Panc1 (cell line): ENCODE measurements at regions not wholly inside any gene's neighbourhood (a gene's known extent, or its start where the extent isn't known, plus 50 kb on each side); places are given as distances from the start of the nearest gene placed in this dataset.

ENCODE experiments used
- POLR2AphosphoS5 ChIP-seq: IDR thresholded peaks from 2 replicates; pipeline ENCODE4 v1.6.1; 2012; ENCODE audit warnings: mild to moderate bottlenecking, low read depth, low read length, moderate library complexity
- TCF7L2 ChIP-seq: IDR thresholded peaks from 2 replicates; pipeline ENCODE4 v1.6.1; 2011; ENCODE audit warnings: mild to moderate bottlenecking, low read depth, low read length, inconsistent platforms
- TF ChIP-seq, protein P1 (sequence below): fragments of 450-650 bp; IDR thresholded peaks from 2 replicates; pipeline ENCODE4 v1.5.1; 2017; ENCODE audit warnings: mild to moderate bottlenecking

DNA sequence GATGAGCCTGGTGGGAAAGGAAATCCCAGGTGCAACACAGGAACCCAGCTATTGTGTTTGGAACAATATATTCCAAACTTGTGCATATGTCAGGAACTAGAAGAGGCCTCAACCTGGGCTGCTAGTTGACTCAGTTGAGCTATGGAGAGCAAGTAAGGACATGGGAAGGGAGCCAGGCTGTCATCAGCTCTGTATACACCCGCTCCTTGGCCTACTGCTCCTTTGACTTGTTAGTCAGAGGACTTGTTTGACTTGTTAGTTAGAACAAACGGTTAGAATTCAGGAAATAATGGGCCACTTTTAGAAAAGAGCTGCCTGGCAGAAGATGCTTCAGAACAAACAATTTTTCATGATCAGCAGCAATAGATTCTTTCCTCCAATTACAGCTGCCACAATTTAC is 76.4 kb downstream of the CBLL2 start:
- TF ChIP-seq, protein P1, sequence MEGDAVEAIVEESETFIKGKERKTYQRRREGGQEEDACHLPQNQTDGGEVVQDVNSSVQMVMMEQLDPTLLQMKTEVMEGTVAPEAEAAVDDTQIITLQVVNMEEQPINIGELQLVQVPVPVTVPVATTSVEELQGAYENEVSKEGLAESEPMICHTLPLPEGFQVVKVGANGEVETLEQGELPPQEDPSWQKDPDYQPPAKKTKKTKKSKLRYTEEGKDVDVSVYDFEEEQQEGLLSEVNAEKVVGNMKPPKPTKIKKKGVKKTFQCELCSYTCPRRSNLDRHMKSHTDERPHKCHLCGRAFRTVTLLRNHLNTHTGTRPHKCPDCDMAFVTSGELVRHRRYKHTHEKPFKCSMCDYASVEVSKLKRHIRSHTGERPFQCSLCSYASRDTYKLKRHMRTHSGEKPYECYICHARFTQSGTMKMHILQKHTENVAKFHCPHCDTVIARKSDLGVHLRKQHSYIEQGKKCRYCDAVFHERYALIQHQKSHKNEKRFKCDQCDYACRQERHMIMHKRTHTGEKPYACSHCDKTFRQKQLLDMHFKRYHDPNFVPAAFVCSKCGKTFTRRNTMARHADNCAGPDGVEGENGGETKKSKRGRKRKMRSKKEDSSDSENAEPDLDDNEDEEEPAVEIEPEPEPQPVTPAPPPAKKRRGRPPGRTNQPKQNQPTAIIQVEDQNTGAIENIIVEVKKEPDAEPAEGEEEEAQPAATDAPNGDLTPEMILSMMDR = no peak
- TF ChIP-seq POLR2AphosphoS5 (no peak), TCF7L2 (no peak)
